ENCODE measurements at regions not wholly inside any gene's neighbourhood (a gene's known extent, or its start where the extent isn't known, plus 50 kb on each side); places are given as distances from the start of the nearest gene placed in this dataset.

DNA sequence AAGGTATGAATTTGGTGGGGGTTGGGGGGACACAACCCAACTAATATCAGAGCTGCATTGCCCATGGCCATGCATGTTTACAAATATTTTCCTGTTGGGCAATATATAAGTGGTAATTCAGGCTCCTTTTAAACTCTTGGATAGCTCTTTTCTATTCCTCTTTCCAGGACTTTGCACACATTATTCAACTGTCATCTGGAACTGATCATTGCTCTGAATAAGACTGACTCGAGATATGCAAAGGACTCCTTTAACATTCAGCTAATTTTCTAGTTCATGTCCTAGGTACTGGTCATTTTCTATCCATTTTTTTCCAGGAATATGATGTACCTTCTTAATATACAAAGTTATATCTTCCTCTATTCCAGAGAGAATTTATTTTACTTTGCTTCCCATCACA, 89.5 kb upstream of the STK32A start:
- DNase-seq (ENCODE audit: low spot score), result no peak
- Mint-ChIP-seq H3K4me3 (no peak overlapping the region), H3K27me3 (ENCODE audit: low read depth) (no peaks in the 10 kb centered on the region), H3K9me3 (peaks cover 4% of the 10 kb centered on the region), H3K4me1 (ENCODE audit: low read depth) (no peaks in the 10 kb centered on the region), H3K36me3 (ENCODE audit: low read depth) (no peaks in the 10 kb centered on the region), H3K27ac (no peak overlapping the region)

DNA sequence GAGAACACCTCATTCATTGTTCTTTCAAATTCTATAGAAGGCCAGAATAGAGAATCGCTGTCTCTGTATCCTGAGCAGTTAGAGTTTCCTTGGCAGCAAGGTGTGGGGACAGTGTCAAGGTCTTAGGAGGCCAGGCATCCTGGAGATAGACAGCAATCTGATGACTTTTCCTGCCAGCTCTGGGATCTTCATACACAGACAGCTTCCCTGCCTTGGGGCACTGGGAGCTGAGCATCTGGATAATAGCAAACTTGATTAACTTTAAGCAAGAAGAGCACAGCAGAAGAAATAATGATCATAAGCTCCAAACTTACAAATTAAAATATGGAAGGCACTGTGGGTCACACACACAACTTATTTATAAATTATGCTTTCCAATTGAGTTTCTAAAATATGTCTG, 86.1 kb upstream of the STK32A start:
- no peak overlapping the region for H3K27ac Mint-ChIP-seq
- H3K9me3 Mint-ChIP-seq, result no peaks in the 10 kb centered on the region
- H3K36me3 Mint-ChIP-seq (ENCODE audit: low read depth), result no peaks in the 10 kb centered on the region
- H3K27me3 Mint-ChIP-seq (ENCODE audit: low read depth), result no peaks in the 10 kb centered on the region
- H3K4me1 Mint-ChIP-seq (ENCODE audit: low read depth), result no peaks in the 10 kb centered on the region
- no peak for DNase-seq (ENCODE audit: low spot score)
- H3K4me3 Mint-ChIP-seq, result no peak overlapping the region

DNA sequence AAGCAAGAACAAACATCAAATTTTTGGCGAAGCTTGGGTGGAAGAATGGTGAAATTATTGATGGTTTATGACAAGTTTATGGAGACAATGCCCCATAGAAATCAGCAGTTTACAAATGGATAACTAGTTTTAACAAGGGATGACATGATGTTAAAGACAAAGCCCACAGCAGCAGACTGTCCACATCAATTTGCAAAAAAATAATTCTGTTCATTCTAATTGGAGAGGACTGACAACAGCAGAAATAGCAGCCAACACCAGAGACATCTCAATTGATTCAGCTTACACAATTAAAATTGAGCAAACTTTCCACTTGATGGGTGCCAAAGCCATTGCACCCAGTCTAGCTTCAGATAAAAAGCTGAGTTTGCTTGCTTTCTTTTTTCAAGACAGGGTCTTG, 82.7 kb upstream of the STK32A start:
- no peaks in the 10 kb centered on the region for H3K36me3 Mint-ChIP-seq (ENCODE audit: low read depth)
- no peak overlapping the region for H3K27ac Mint-ChIP-seq
- H3K4me1 Mint-ChIP-seq (ENCODE audit: low read depth), result no peaks in the 10 kb centered on the region
- DNase-seq (ENCODE audit: low spot score), result no peak
- no peak overlapping the region for H3K4me3 Mint-ChIP-seq
- no peaks in the 10 kb centered on the region for H3K27me3 Mint-ChIP-seq (ENCODE audit: low read depth)
- no peaks in the 10 kb centered on the region for H3K9me3 Mint-ChIP-seq

DNA sequence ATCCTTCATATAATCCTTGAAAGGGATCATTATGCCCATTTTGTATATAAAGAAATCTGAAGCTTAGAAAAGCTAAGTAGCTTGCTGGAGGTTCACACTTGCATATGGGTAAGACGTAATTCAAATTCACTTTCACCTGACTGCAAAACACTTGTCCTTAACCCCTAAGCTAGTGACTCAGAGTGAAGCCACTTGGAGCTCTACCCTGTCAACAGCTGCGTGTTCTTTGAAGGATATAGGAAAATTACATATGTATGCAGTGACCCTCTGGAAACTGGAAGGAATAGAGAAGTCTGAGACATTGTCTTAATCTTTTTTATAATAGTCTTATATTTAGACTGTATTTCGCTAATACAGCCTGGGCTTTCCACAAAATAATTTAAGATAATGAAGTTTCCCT, 80.0 kb upstream of the STK32A start:
- no peak overlapping the region for H3K4me3 Mint-ChIP-seq
- no peak overlapping the region for H3K27ac Mint-ChIP-seq
- H3K36me3 Mint-ChIP-seq (ENCODE audit: low read depth), result no peaks in the 10 kb centered on the region
- no peaks in the 10 kb centered on the region for H3K4me1 Mint-ChIP-seq (ENCODE audit: low read depth)
- no peaks in the 10 kb centered on the region for H3K27me3 Mint-ChIP-seq (ENCODE audit: low read depth)
- H3K9me3 Mint-ChIP-seq, result no peaks in the 10 kb centered on the region
- no peak for DNase-seq (ENCODE audit: low spot score)

DNA sequence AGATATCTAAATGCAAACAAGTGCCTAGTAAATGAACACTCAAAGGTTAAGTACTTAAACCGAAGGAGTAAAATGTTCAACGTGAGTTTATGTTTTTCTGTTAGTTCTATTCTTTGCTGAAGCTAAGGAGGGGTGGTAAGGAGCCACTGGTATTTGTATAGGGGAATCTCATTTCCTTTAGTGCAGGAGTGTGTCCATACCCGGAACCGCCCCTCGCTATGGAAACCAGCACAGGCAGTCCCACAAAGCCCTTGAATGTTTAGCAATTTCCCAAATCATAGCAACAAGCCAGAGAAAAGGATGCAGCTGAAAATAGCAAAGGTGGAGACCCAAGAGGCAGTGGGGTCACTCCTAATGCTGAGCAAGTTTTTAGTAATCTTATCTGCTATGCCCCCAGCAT, 78.8 kb upstream of the STK32A start:
- no peaks in the 10 kb centered on the region for H3K9me3 Mint-ChIP-seq
- no peak overlapping the region for H3K4me3 Mint-ChIP-seq
- H3K4me1 Mint-ChIP-seq (ENCODE audit: low read depth), result no peaks in the 10 kb centered on the region
- no peak for DNase-seq (ENCODE audit: low spot score)
- H3K36me3 Mint-ChIP-seq (ENCODE audit: low read depth), result no peaks in the 10 kb centered on the region
- no peaks in the 10 kb centered on the region for H3K27me3 Mint-ChIP-seq (ENCODE audit: low read depth)
- H3K27ac Mint-ChIP-seq, result no peak overlapping the region

DNA sequence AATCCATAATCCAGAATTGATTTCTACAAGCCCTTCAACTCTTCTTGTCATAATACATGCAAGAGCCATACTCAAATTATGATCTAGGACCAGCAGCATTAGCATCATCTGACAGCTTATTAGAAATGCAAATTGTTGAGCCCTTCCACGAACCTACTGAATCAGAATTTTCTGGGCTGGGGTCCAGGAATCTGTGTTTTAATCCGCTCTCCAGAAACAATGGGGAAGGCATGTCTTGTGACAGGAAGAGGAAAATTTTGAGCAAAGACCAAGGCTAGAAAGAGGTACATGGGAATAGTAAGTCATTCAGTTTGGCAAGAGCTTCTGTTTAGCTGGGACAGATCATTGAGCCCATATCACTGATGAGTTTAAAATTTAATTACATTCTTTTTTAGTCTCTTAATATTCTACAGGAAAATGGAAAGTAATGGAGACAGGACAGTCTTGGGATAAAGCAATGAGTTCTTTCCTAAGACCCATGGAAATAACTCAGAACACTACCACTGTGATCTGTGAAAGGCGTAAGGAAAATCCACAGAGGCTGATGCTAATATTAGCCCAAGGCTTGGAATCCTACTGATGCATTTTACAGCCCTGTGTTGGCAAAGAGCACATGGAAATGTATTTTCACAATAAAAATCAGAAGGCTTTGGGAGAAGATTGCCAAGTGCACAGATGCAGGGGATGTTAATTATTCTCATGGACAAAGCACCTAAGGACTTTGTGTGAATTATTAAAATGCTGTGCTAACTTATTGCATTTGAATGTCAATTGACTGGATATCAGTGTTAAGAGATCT, 73.7 kb upstream of the STK32A start:
- Mint-ChIP-seq H3K27me3 (ENCODE audit: low read depth) (no peaks in the 10 kb centered on the region), H3K9me3 (no peaks in the 10 kb centered on the region), H3K36me3 (ENCODE audit: low read depth) (no peaks in the 10 kb centered on the region), H3K27ac (no peak overlapping the region), H3K4me1 (ENCODE audit: low read depth) (no peaks in the 10 kb centered on the region), H3K4me3 (no peak overlapping the region)
- DNase-seq (ENCODE audit: low spot score), result no peak

DNA sequence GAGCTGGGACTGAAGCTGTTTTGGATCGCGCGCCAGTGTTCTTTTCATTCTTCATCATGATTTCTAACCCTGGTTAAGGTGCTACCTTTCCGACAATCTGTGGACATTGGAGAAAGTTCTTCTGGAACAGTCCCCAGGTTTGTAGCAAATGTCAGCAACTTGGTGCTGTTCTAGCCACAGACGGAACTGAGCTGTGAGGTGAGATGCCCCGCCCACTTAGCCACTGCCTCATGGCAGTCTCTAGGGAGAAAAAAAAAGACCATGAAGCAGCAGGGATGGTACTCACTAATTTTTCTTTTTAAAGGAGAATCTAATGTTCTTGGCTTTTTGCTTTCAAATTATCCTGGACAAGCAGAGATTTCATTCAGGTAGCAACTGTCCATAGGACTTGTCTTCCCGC, 72.1 kb upstream of the STK32A start:
- Mint-ChIP-seq H3K27ac (no peak overlapping the region), H3K4me3 (no peak overlapping the region), H3K4me1 (ENCODE audit: low read depth) (no peaks in the 10 kb centered on the region), H3K36me3 (ENCODE audit: low read depth) (no peaks in the 10 kb centered on the region), H3K9me3 (no peaks in the 10 kb centered on the region), H3K27me3 (ENCODE audit: low read depth) (no peaks in the 10 kb centered on the region)
- no peak for DNase-seq (ENCODE audit: low spot score)

DNA sequence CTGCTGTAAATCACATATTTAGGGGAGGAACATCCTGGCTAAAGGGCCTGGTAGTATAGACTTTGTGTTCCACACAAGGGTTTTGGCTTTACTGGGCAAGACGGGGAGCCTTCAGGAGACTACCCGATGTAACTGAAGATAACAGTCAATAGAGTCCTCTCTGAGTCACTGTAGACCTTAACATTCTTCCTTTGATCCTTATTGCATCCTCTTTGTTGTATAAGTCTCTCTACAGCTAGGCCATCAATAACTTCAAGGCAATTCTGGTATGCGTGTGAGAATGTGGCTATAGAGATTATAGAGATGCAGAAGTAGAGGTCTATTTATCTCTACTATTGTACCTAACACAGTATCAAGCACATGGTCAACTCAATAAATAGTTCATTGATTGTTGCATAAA, 67.3 kb upstream of the STK32A start:
- peaks cover 4% of the 10 kb centered on the region for H3K4me1 Mint-ChIP-seq (ENCODE audit: low read depth)
- H3K9me3 Mint-ChIP-seq, result no peaks in the 10 kb centered on the region
- no peak overlapping the region for H3K27ac Mint-ChIP-seq
- H3K27me3 Mint-ChIP-seq (ENCODE audit: low read depth), result no peaks in the 10 kb centered on the region
- H3K36me3 Mint-ChIP-seq (ENCODE audit: low read depth), result no peaks in the 10 kb centered on the region
- DNase-seq (ENCODE audit: low spot score), result no peak
- H3K4me3 Mint-ChIP-seq, result no peak overlapping the region

DNA sequence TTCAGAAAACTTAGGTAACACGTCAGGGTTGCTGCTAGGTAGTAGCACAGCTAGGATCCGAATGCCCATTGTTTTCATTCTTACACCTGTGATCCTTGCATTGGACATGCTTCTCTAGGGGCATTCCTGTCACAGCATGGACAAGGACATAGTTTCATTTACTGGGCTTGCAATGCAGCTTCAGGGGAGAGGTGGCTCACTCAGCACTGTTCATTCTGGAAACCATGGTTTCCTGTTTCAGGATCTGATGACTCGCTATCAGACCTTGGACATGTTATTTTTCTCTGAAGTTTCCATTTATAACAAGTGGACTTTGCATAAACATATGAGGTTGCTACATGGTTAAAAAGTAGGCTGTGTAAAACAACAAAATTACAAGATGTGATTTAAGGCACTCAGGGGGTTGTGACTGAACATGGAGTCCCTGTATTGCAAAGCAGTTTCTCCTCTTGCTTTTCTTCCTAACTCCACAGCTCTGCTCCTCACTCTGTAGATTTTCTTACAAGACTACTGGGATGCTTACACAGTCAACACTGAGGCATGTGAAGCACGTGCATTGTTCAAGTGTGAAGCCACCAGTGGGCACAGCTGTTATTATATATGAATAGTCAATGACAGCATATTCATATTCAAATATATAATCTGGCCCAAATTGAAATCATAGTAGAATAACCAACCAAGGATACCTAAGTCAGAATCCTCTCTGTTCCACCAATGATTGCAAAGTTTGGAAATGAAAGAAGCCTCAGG, 66.1 kb upstream of the STK32A start:
- H3K36me3 Mint-ChIP-seq (ENCODE audit: low read depth), result no peaks in the 10 kb centered on the region
- H3K4me3 Mint-ChIP-seq, result no peak overlapping the region
- no peak for DNase-seq (ENCODE audit: low spot score)
- H3K27ac Mint-ChIP-seq, result no peak overlapping the region
- H3K4me1 Mint-ChIP-seq (ENCODE audit: low read depth), result peaks cover 4% of the 10 kb centered on the region
- no peaks in the 10 kb centered on the region for H3K9me3 Mint-ChIP-seq
- no peaks in the 10 kb centered on the region for H3K27me3 Mint-ChIP-seq (ENCODE audit: low read depth)

DNA sequence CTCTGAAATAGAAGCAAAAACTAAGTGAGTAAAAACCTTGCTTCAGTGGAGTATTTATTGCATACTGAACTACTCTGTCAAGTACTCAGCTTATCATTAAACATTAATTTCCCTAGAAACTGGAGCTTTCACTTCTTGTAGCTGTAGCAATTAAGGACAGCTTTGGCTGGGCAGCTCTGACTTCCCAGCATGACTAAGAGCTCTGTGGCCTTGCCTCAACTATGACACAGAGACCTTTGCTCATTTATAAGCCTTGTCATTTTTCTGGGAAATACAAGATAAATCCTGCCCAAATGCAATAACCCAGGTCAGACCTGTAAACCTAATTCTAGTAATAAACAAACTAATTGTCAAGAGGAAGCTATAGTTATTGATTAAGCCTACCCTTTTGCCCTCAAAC, 65.4 kb upstream of the STK32A start:
- no peaks in the 10 kb centered on the region for H3K27me3 Mint-ChIP-seq (ENCODE audit: low read depth)
- H3K27ac Mint-ChIP-seq, result no peak overlapping the region
- no peaks in the 10 kb centered on the region for H3K36me3 Mint-ChIP-seq (ENCODE audit: low read depth)
- DNase-seq (ENCODE audit: low spot score), result no peak
- H3K4me1 Mint-ChIP-seq (ENCODE audit: low read depth), result peaks cover 4% of the 10 kb centered on the region
- H3K4me3 Mint-ChIP-seq, result no peak overlapping the region
- no peaks in the 10 kb centered on the region for H3K9me3 Mint-ChIP-seq

DNA sequence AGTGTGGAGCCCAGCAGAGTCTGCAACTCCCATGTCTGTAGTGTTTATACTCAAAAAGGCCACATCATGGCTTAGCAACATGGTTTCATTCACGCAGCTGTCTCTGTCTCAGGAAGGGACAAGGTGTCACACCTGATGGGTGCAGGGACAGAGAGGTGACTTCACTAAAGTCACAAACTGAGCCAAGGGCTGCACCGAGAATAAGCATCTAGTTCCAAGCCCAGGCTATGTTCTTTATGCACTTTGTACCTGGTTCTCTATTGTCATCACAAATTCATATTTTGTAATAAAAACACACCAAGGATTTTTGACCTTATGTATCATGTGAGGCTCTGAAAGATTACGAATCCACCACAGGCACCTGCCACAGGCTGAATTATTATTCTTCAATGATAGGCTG, 64.9 kb upstream of the STK32A start:
- Mint-ChIP-seq H3K4me1 (ENCODE audit: low read depth) (peaks cover 4% of the 10 kb centered on the region), H3K4me3 (no peak overlapping the region), H3K27me3 (ENCODE audit: low read depth) (no peaks in the 10 kb centered on the region), H3K9me3 (no peaks in the 10 kb centered on the region), H3K27ac (no peak overlapping the region), H3K36me3 (ENCODE audit: low read depth) (no peaks in the 10 kb centered on the region)
- no peak for DNase-seq (ENCODE audit: low spot score)

DNA sequence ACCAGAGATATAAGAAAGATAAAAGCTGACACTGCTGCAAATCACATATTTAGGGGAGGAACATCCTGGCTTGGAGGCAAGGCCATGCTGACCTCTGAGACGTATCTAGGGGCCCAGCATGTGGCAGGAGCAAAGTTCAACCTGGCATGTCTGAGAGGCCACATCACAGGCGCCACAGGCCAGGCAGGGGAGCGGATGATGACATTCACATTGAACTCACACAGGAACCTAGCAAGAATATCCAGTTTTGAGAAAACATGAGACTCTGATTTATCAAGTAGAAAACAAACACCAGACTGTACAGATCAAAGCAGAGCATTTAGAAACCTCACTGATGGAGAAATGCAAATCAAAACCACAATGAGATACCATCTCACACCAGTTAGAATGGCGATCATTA, 64.2 kb upstream of the STK32A start:
- no peak for DNase-seq (ENCODE audit: low spot score)
- Mint-ChIP-seq H3K27me3 (ENCODE audit: low read depth) (no peaks in the 10 kb centered on the region), H3K27ac (no peak overlapping the region), H3K4me3 (no peak overlapping the region), H3K9me3 (no peaks in the 10 kb centered on the region), H3K36me3 (ENCODE audit: low read depth) (no peaks in the 10 kb centered on the region), H3K4me1 (ENCODE audit: low read depth) (peaks cover 4% of the 10 kb centered on the region)

DNA sequence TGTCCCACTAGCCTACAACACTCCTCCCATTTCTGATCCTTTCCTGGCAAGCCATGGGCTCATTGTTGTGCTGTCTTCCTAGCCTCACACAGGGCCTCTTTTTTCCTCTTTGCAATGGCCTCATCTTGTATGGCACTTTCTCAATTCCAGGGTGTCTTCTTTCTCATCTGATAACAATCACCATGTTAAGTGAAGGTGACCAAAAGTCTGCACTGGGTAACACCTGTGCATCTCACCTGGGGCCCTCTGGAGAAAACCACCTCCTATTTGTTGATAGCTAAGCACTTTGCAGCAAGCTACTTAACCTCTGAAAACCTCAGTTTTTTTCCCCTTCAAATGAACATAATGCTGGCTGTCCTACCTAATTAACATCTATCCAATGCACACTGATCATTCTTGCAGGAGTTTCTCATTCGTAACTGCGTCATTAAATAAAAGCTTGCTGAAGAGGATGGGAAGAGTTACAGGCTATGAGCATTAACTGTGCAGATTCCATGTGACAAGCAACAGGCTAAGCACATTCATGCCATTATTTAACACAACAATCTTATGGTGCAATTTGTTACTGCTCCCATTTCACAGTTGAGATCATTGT, 60.1 kb upstream of the STK32A start:
- Mint-ChIP-seq H3K27ac (no peak overlapping the region), H3K36me3 (ENCODE audit: low read depth) (no peaks in the 10 kb centered on the region), H3K4me3 (no peak overlapping the region), H3K4me1 (ENCODE audit: low read depth) (peaks cover 4% of the 10 kb centered on the region), H3K9me3 (no peaks in the 10 kb centered on the region), H3K27me3 (ENCODE audit: low read depth) (no peaks in the 10 kb centered on the region)
- no peak for DNase-seq (ENCODE audit: low spot score)

DNA sequence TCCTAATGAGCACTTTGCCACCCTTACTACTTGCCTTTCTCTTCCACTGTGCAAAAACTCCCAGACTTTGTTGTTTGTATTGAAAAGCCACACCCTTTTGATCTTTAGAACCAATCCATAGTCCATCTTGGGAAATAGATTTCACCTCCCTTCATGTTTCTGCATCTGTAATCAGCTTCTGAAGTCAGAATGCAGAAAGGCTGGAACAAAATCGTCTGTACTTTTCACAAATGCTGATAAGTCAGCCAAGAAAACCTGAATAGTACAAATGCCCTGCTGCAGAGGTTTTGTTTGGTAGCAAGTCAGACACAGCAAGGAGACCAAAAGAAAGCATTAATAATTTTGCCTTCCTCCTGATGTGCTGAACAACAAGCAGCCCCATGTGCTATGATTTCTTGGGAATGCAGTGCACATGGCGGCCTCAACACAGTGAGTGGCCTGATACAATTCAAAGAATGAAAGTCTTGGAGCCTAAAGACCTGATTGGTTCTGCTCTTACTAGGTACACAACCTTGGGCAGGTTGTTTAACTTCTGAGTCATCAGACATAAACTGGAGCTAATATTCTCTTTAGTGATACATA, 59.2 kb upstream of the STK32A start:
- Mint-ChIP-seq H3K36me3 (ENCODE audit: low read depth) (no peaks in the 10 kb centered on the region), H3K27ac (no peak overlapping the region), H3K27me3 (ENCODE audit: low read depth) (no peaks in the 10 kb centered on the region), H3K4me1 (ENCODE audit: low read depth) (peaks cover 2% of the 10 kb centered on the region), H3K4me3 (no peak overlapping the region), H3K9me3 (no peaks in the 10 kb centered on the region)
- DNase-seq (ENCODE audit: low spot score), result no peak
